ENCODE measurements at regions not wholly inside any gene's neighbourhood (a gene's known extent, or its start where the extent isn't known, plus 50 kb on each side); places are given as distances from the start of the nearest gene placed in this dataset.
"Not testable (repeated sequence)": the region's sequence is repeated elsewhere in the genome, so short reads cannot be mapped to it uniquely, and the experiment has no call there.

DNA sequence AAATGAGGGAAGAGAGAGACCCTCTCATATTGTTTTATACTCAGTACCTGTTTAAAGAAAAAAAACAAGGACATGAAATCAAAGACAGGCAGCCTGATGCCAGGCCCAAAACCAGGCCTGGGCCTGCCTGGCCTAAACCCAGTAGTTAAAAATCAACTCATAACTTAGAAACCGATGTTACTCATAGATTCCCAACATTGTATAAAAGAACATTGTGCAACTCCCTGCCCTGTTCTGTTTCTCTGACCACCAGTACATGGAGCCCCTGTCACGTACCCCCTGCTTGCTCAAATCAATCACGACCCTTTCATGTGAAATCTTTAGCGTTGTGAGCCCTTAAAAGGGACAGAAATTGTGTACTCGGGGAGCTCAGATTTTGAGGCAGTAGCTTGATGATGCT lies 291.4 kb upstream of the SGCG start:
- TF ChIP-seq JUND (IDR thresholded peaks at IDR 0.05); EZH2 (IDR thresholded peaks at IDR 0.05); CTCF (IDR thresholded peaks at IDR 0.05 in 2 of 3, conservative IDR thresholded peaks at IDR 0.05 in 1 of 3; ENCODE audit: borderline replicate concordance in 1 of 3, insufficient read depth in 1 of 3, low read depth in 2 of 3, low read length in 2 of 3); POLR2AphosphoS5 (IDR thresholded peaks at IDR 0.05; ENCODE audit: low read depth, low read length); ATF3 (IDR thresholded peaks at IDR 0.05); EGR1 (IDR thresholded peaks at IDR 0.05; ENCODE audit: low read depth); ZFX (IDR thresholded peaks at IDR 0.05); SRF (IDR thresholded peaks at IDR 0.05; ENCODE audit: low read depth); POLR2A (IDR thresholded peaks at IDR 0.05; ENCODE audit: borderline replicate concordance, extremely low read depth, insufficient read depth, insufficient read length); SIN3A (IDR thresholded peaks at IDR 0.05; ENCODE audit: low read depth): not testable (repeated sequence)
- TF ChIP-seq, protein P1, sequence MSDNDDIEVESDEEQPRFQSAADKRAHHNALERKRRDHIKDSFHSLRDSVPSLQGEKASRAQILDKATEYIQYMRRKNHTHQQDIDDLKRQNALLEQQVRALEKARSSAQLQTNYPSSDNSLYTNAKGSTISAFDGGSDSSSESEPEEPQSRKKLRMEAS (IDR thresholded peaks at IDR 0.05): not testable (repeated sequence)

All from HCT116 (cell line).